ENCODE measurements at regions not wholly inside any gene's neighbourhood (a gene's known extent, or its start where the extent isn't known, plus 50 kb on each side); places are given as distances from the start of the nearest gene placed in this dataset.
A peak's percentile ranks its signal among the peaks of the same experiment; 100 is the strongest.

DNA sequence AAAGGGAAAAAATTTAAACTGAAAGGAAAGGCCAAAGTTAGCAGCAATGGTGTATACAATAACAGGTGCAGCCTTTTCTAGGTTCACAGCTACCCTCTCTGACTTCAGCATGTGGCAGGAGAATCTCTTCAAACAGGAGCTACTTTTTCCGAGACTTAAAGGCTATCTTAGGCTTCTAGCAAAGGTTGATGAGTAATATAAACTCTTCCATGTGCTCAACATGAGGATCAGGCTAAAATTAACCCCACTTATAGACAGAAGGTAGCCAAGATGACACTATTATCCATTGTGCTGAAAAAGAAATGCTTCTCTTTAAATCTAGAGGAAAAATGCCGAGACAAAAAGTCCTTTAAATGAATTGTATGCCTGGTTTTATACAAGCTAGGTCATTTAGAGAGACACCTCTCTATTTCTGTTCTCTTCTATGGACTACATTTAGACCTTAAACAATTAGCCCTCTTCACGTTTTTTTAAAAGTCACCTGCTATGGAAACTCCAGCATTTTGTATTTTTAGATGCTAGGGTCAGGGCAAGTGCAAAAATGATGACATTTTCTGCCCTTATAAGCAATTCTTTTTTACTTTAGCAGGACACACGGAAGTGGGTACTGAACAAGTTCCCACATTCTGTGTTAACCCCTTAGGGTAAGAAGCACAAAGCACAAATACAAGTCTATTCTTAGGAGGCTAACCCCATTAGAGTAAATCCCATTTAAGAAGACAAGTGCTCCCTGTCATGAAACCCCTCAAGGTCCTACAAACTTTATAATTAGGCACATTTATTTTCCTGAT is 216.8 kb upstream of the CITED2 start:
- no peak for DNase-seq

- DNase-seq, result no peak
These were observed 215.8 kb upstream of the CITED2 start for GRCh38 chr6:139590206-139590605.

GRCh38 chr6:139588734-139589593 is 214.5 kb upstream of the CITED2 start:
- no peak for DNase-seq

GRCh38 chr6:139588076-139588639 is 213.7 kb upstream of the CITED2 start:
- no peak for DNase-seq

- no peak for DNase-seq
These were observed 213.0 kb upstream of the CITED2 start for GRCh38 chr6:139587469-139587868.

DNA sequence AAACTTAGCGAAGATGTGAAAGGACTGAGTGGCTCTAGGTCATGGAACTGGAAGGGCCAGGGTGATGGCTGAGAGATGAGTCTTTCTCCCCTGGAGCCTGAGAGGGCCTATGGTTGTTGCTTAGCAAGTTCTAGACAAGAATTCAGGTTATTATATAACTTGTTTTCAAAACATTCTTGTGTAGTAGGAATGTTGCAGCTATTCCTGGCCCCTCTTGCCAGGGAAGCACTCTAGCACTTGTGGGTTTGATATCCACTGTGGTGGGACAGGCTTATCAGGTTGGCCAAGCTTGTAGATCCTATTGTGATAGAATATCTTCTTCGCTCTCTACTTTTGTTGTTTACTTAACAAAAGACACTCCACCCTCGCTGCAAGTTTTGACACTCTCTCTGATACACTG is 211.8 kb upstream of the CITED2 start:
- DNase-seq, result no peak

- DNase-seq, result no peak
These were observed 210.2 kb upstream of the CITED2 start for GRCh38 chr6:139584599-139584998.

- no peak for DNase-seq
These were observed 209.0 kb upstream of the CITED2 start for GRCh38 chr6:139583420-139583819.

- DNase-seq, result no peak
These were observed 208.5 kb upstream of the CITED2 start for GRCh38 chr6:139582956-139583355.

- DNase-seq, result no peak
These were observed 207.0 kb upstream of the CITED2 start for GRCh38 chr6:139581485-139581865.

DNA sequence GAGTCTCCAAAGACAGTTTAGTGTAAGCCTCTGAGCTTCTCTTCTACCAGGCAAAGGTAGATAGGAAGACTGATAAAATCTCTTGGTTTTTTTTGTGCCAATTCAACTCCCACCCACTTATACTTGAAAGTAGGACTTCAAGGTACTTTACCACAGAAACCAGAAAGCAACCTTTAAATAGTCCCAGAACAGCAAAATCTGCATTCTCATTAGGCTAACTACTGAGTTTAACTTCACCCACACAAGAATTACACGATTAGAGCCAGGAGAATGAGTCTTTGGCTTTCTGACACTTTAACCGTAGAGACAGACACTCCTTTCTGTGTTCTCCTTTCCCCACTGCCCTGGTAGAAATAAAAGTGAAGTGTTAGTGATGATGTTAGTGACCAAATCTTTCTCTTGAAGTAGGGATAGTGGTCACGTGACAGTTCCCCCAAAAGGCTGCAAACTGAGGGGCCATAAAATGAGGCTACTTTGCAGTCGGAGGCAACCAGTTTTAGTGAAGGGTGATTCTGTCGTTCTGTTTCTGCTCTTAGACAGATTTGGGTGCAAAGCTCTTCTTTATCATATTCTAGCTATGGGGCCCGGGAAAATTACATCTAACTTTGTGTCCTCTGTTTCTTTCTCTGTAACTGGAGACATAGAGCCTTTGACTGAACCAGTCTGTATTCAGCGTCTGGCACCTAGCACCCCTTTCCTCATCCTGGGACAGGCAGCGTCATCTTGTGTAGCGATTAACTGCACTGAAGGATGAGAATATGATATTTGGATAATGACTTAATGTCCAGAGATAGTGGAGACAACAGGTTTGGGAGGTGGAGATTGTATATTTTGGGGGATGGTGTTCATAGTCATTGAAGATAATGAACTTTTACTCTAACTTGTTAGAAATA is 206.4 kb upstream of the CITED2 start:
- DNase-seq, result no peak

GRCh38 chr6:139577763-139578604 is 203.5 kb upstream of the CITED2 start:
- peak; percentile 49 for DNase-seq

DNA sequence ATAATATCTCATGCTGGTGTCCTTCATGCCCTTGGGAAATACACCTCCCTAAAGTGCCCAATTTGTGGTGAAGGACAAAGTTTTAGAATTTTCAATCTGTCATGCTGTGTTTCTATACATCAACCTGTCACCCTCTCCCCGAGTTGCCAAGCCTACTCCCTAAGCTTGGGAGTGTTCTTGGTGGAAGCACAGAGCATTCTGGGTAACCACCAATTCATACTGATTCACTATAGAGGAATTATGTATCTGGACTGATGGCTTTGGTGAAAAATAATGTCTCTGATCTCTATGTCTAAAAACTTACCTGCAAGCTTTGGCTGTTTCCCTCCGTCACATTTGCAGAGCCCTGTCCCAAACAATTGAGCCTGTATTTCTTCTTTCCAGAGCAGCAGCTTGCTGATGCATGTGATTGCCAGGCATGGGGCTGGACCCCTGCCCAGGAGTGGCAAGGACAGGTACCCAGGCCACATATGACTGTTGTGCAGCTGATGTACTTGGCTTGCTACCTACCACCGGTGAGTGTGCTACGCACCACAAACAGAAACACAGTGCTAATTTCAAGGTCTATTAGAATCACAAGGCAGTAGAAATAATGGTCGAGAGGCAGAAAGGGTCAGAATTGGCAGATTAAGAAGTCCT is 202.8 kb upstream of the CITED2 start:
- no peak for DNase-seq

- no peak for DNase-seq
These were observed 197.6 kb upstream of the CITED2 start for GRCh38 chr6:139572001-139572400.

- DNase-seq, result no peak
These were observed 195.7 kb upstream of the CITED2 start for GRCh38 chr6:139570166-139570565.

GRCh38 chr6:139569566-139569965 is 195.1 kb upstream of the CITED2 start:
- no peak for DNase-seq

DNA sequence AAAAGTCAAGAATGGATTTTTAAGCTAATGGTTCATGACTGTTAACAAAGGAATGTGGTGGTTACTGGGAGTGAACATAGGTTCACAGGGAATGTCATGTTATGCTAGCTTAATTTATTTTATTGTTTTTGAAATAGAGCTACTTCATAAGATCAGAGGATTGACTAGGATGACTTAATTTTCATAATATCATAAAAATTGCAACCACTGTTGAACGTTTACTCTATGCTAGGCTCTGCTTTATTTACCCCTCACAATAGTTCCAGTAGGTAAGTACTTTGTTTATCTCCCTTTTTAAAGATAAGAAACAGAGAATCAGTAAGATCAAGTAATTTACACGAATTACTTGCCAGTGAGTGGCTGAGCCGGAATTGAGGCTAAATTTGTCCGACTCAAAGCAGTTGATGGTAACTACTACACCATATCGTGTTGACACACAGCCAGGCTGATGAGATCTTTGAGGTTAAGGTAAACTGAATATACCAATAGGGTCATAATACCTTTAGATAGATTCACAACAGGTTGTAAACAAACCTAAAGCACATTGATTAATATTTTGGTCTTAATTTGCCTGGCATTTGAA is 194.6 kb upstream of the CITED2 start:
- DNase-seq, result no peak

- DNase-seq, result no peak
These were observed 193.9 kb upstream of the CITED2 start for GRCh38 chr6:139568151-139568955.

- DNase-seq, result no peak
These were observed 192.6 kb upstream of the CITED2 start for GRCh38 chr6:139567095-139567494.

DNA sequence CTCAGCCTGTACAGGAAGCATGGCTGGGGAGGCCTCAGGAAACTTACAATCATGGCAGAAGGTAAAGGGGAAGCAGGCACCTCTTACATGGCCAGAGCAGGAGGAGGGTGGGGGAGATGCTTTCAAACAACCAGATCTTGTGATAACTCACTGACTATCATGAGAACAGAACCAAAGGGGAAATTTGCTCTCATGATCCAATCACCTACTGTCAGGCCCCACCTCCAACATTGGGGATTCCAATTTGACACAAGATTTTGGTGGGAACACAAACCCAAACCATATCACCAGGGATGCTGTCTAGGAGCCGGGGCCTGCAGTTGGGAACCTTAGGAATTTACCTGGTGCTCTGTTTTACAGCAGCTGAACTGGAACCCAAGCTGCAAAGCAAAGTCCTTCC is 191.1 kb upstream of the CITED2 start:
- DNase-seq, result no peak

All from right forelimb (tissue), 1 donor.